ENCODE measurements at regions not wholly inside any gene's neighbourhood (a gene's known extent, or its start where the extent isn't known, plus 50 kb on each side); places are given as distances from the start of the nearest gene placed in this dataset.

- ATAC-seq (no peak), DNase-seq (no peak)
- peaks cover 2% of the 10 kb centered on the region for H3K4me1 ChIP-seq
- no peak overlapping the region for H3K4me3 ChIP-seq
- H3K36me3 ChIP-seq (replicated peaks in 1 of 2; ENCODE audit: insufficient read depth in 1 of 2, low read depth in 2 of 2) = no peaks in the 10 kb centered on the region
- no peak overlapping the region for H3K27ac ChIP-seq
- H3K27me3 ChIP-seq = no peaks in the 10 kb centered on the region
- H3K9me3 ChIP-seq = no peaks in the 10 kb centered on the region
- 86 to 90% methylated on average over 5 of the region's 5 CpGs for WGBS, 2 donors
- intact Hi-C loops (cut with DNase I) = no loop called here
- TF ChIP-seq CTCF (IDR thresholded peaks at IDR 0.05) (no peak), POLR2A (IDR thresholded peaks at IDR 0.05) (no peak)
These were observed 121.7 kb upstream of the CPSF6 start for GRCh38 chr12:69117566-69118266.

- intact Hi-C loops (cut with DNase I) = no loop called here
- no peaks in the 10 kb centered on the region for H3K27me3 ChIP-seq
- WGBS, 2 donors = 75 to 78% methylated on average over 2 of the region's 2 CpGs
These were observed 120.9 kb upstream of the CPSF6 start for GRCh38 chr12:69118516-69118915.

GRCh38 chr12:69119770-69120169 is 119.6 kb upstream of the CPSF6 start:
- no peak for ATAC-seq
- no peaks in the 10 kb centered on the region for H3K36me3 ChIP-seq (replicated peaks in 1 of 2; ENCODE audit: insufficient read depth in 1 of 2, low read depth in 2 of 2)

More at GRCh38 chr12:69118516-69118915, 120.9 kb upstream of the CPSF6 start:
- ATAC-seq (no peak), DNase-seq (no peak)
- no peak for TF ChIP-seq CTCF (IDR thresholded peaks at IDR 0.05)
- no peak for TF ChIP-seq POLR2A (IDR thresholded peaks at IDR 0.05)
- H3K27ac ChIP-seq = no peak overlapping the region
- peaks cover 10% of the 10 kb centered on the region for H3K4me1 ChIP-seq
- H3K9me3 ChIP-seq = no peaks in the 10 kb centered on the region
- H3K36me3 ChIP-seq (replicated peaks in 1 of 2; ENCODE audit: insufficient read depth in 1 of 2, low read depth in 2 of 2) = no peaks in the 10 kb centered on the region
- no peak overlapping the region for H3K4me3 ChIP-seq

GRCh38 chr12:69120354-69120753 is 119.0 kb upstream of the CPSF6 start:
- DNase-seq (no peak), ATAC-seq (no peak)
- Histone ChIP-seq H3K9me3 (no peaks in the 10 kb centered on the region), H3K4me3 (no peak overlapping the region), H3K4me1 (peaks cover 28% of the 10 kb centered on the region), H3K36me3 (replicated peaks in 1 of 2; ENCODE audit: insufficient read depth in 1 of 2, low read depth in 2 of 2) (no peaks in the 10 kb centered on the region), H3K27ac (no peak overlapping the region), H3K27me3 (no peaks in the 10 kb centered on the region)
- TF ChIP-seq CTCF (IDR thresholded peaks at IDR 0.05) (no peak), POLR2A (IDR thresholded peaks at IDR 0.05) (no peak)
- WGBS, 2 donors = 71 to 74% methylated on average over 5 of the region's 5 CpGs
- intact Hi-C loops (cut with DNase I) = no loop called here

More at GRCh38 chr12:69119770-69120169, 119.6 kb upstream of the CPSF6 start:
- intact Hi-C loops (cut with DNase I) = no loop called here
- H3K27me3 ChIP-seq = no peaks in the 10 kb centered on the region
- WGBS, 2 donors = 84 to 96% methylated on average over 6 of the region's 6 CpGs
- no peaks in the 10 kb centered on the region for H3K9me3 ChIP-seq
- no peak overlapping the region for H3K4me3 ChIP-seq
- H3K4me1 ChIP-seq = peaks cover 22% of the 10 kb centered on the region
- TF ChIP-seq CTCF (IDR thresholded peaks at IDR 0.05) (no peak), POLR2A (IDR thresholded peaks at IDR 0.05) (no peak)
- H3K27ac ChIP-seq = no peak overlapping the region
- no peak for DNase-seq

- Histone ChIP-seq H3K4me3 (no peak overlapping the region), H3K9me3 (no peaks in the 10 kb centered on the region), H3K27me3 (no peaks in the 10 kb centered on the region), H3K27ac (peak overlapping the region in 1 of 4 donors; percentile 76), H3K4me1 (peaks cover 29% of the 10 kb centered on the region), H3K36me3 (replicated peaks in 1 of 2; ENCODE audit: insufficient read depth in 1 of 2, low read depth in 2 of 2) (no peaks in the 10 kb centered on the region)
- no peak for TF ChIP-seq CTCF (IDR thresholded peaks at IDR 0.05)
- intact Hi-C loops (cut with DNase I) = no loop called here
- ATAC-seq (no peak), DNase-seq (no peak)
- 97 to 99% methylated on average over 3 of the region's 3 CpGs for WGBS, 2 donors
These were observed 116.1 kb upstream of the CPSF6 start for GRCh38 chr12:69123311-69123710.

Data from body of pancreas (tissue), 4 donors.